Body of pancreas (tissue), 4 donors: ENCODE measurements at regions not wholly inside any gene's neighbourhood (a gene's known extent, or its start where the extent isn't known, plus 50 kb on each side); places are given as distances from the start of the nearest gene placed in this dataset.

Source experiments
- POLR2A ChIP-seq, 3 donors: fragments of 450-650 bp; IDR thresholded peaks; one replicate each; pipeline ENCODE4 v1.6.1; 2016; ENCODE audit warnings: antibody characterized with exemption in 3 of 3, mild to moderate bottlenecking in 2 of 3
- TF ChIP-seq, protein P1 (sequence below), 7 experiments: fragments of 450-650 bp in 4 of 7; fragments of 200-600 bp in 3 of 7; sonication (generic) in 3 of 7; IDR thresholded peaks; one replicate each; pipeline ENCODE4 v1.5.1; 2016 to 2019; ENCODE audit warnings: antibody characterized with exemption in 7 of 7

DNA sequence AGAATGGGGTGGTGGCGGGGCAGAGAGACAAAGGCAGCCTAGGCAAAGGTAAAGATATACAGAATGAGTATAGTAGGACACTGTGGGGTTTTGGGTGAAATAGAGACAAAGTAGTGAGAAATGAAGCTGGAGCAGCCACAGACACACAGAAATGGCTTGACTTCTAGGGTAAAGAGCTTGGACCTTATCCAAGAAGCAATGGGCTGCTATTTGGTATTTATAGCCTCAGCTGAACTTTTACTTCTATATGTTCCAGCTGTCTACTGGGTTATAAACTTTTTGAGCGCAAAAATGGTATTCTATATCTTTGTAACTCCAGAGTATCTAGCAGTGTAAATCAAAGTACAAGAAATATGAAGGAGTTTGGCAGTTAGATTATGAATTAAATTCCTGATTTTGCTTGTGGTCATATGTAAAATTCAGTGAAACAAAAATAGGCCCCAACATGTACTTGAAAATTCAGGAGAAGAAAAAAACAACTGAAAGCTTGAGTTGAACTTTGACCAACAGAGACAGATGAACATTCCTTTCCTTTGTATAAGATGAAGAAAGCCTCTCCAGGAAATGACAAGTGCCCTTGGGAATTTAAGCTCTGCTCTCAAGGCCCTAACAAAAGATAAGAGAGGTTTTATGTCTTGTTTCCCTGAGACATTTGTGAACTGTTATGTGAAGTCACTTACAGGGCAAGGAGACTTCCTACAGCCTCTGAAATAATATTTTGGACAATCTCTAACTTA is 64.6 kb upstream of the XIST start:
- TF ChIP-seq, protein P1, sequence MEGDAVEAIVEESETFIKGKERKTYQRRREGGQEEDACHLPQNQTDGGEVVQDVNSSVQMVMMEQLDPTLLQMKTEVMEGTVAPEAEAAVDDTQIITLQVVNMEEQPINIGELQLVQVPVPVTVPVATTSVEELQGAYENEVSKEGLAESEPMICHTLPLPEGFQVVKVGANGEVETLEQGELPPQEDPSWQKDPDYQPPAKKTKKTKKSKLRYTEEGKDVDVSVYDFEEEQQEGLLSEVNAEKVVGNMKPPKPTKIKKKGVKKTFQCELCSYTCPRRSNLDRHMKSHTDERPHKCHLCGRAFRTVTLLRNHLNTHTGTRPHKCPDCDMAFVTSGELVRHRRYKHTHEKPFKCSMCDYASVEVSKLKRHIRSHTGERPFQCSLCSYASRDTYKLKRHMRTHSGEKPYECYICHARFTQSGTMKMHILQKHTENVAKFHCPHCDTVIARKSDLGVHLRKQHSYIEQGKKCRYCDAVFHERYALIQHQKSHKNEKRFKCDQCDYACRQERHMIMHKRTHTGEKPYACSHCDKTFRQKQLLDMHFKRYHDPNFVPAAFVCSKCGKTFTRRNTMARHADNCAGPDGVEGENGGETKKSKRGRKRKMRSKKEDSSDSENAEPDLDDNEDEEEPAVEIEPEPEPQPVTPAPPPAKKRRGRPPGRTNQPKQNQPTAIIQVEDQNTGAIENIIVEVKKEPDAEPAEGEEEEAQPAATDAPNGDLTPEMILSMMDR (IDR thresholded peaks at IDR 0.05), result no peak
- TF ChIP-seq POLR2A (IDR thresholded peaks at IDR 0.05), result no peak
